CD4-positive, alpha-beta memory T cell (primary cell): ENCODE measurements at regions not wholly inside any gene's neighbourhood (a gene's known extent, or its start where the extent isn't known, plus 50 kb on each side); places are given as distances from the start of the nearest gene placed in this dataset.

Source experiments
- CTCF ChIA-PET: fragments of 350-600 bp; sonication (Branson Sonifier 250); formaldehyde crosslinking; loops from one replicate; lab custom pipeline; 2021; ENCODE audit warnings: inconsistent platforms; ENCODE audit not compliant: partially characterized antibody; lab: Charles Lee
- POLR2A ChIA-PET: fragments of 350-600 bp; sonication (Branson Sonifier 250); formaldehyde crosslinking; loops from one replicate; lab custom pipeline; 2021; ENCODE audit not compliant: partially characterized antibody; lab: Charles Lee
- DNase-seq, 5 donors: peaks; one replicate each; pipeline versions ENCODE4 v3.0.0 to v3.0.0-alpha.2; 2020 to 2022; ENCODE audit warnings: mixed read lengths in 1 of 5
- H3K27ac ChIP-seq: one replicate; pipeline ENCODE4 v1.7.0; 2013; ENCODE audit warnings: low read depth, low read length
- H3K27me3 ChIP-seq: 2 replicates; pipeline ENCODE4 v1.7.0; 2013; ENCODE audit warnings: mild to moderate bottlenecking, low read length, moderate library complexity; ENCODE audit not compliant: insufficient read depth
- H3K36me3 ChIP-seq: 2 replicates; pipeline ENCODE4 v1.7.0; 2013; ENCODE audit warnings: mild to moderate bottlenecking, low read length, moderate library complexity; ENCODE audit not compliant: insufficient read depth
- H3K4me1 ChIP-seq: 2 replicates; pipeline ENCODE4 v1.7.0; 2013; ENCODE audit warnings: mild to moderate bottlenecking, low read length, moderate library complexity; ENCODE audit not compliant: insufficient read depth
- H3K4me3 ChIP-seq, 2 donors: one replicate each; pipeline ENCODE4 v1.7.0; 2013; ENCODE audit warnings: low read length in 2 of 2, mild to moderate bottlenecking in 1 of 2
- H3K9me3 ChIP-seq, 2 donors: one replicate each; pipeline ENCODE4 v1.7.0; 2013; ENCODE audit warnings: low read length in 2 of 2, control low read depth in 1 of 2; ENCODE audit not compliant: control insufficient read depth in 1 of 2
- H3K27ac Mint-ChIP-seq, 7 donors: one replicate each; pipeline ENCODE4 v1.8.0; 2020 to 2021; ENCODE audit warnings: mixed read lengths in 7 of 7, mild to moderate bottlenecking in 6 of 7, inconsistent platforms in 3 of 7, moderate library complexity in 3 of 7
- H3K27me3 Mint-ChIP-seq, 2 donors: one replicate each; pipeline ENCODE4 v1.8.0; 2020 to 2021; ENCODE audit warnings: mixed read lengths in 2 of 2
- H3K36me3 Mint-ChIP-seq, 2 donors: one replicate each; pipeline ENCODE4 v1.8.0; 2020 to 2021; ENCODE audit warnings: mixed read lengths in 2 of 2, inconsistent platforms in 1 of 2, mild to moderate bottlenecking in 1 of 2
- H3K4me1 Mint-ChIP-seq, 4 donors: one replicate each; pipeline ENCODE4 v1.8.0; 2020 to 2021; ENCODE audit warnings: mixed read lengths in 4 of 4, mild to moderate bottlenecking in 1 of 4
- H3K4me3 Mint-ChIP-seq, 8 donors: one replicate each; pipeline ENCODE4 v1.8.0; 2020 to 2021; ENCODE audit warnings: mixed read lengths in 8 of 8, mild to moderate bottlenecking in 7 of 8, moderate library complexity in 6 of 8, inconsistent platforms in 3 of 8
- H3K9me3 Mint-ChIP-seq, 8 donors: one replicate each; pipeline ENCODE4 v1.8.0; 2020 to 2021; ENCODE audit warnings: mixed read lengths in 8 of 8, mild to moderate bottlenecking in 5 of 8, inconsistent platforms in 3 of 8, moderate library complexity in 1 of 8
- intact Hi-C: fragments of 100-400 bp; cut with micrococcal nuclease; formaldehyde crosslinking; loops from one replicate; pipeline ENCODE4 v1.15.1; 2023

DNA sequence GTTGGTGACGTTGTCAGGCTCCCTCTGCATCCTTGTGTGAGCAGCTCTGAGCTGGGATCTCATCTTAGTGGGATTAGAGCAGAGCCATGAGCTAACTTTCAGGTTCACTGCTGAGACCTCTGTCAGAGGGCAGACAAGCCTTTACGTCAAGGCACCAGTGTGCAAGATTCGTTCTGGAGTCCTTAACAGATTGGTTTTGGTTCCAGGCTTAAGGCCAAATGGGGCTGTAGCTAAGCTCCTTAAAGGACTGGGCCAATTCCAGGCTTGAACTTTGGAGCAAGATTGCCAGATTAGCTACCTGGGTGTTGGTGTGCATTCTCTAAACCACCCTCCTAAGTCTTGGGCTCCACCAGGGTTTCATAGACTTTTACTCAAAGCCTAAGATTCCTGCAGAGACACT, 52.6 kb upstream of the PDC start:
- peaks cover 10 to 12% of the 10 kb centered on the region in 2 donors for H3K36me3 Mint-ChIP-seq
- intact Hi-C loops = no loop called here
- no peak for DNase-seq
- ChIA-PET CTCF (no interaction called here), POLR2A (no interaction called here)
- peaks cover 0 to 3% (median 0%) of the 10 kb centered on the region in 4 donors for H3K4me1 Mint-ChIP-seq
- peaks cover 0 to 17% (median 5%) of the 10 kb centered on the region in 8 donors for H3K9me3 Mint-ChIP-seq
- Histone ChIP-seq H3K9me3 (no peaks in the 10 kb centered on the region), H3K4me3 (no peak overlapping the region), H3K27ac (no peak overlapping the region), H3K4me1 (no peaks in the 10 kb centered on the region), H3K27me3 (no peaks in the 10 kb centered on the region), H3K36me3 (no peaks in the 10 kb centered on the region)
- H3K27ac Mint-ChIP-seq = no peak overlapping the region
- peaks cover 0 to 1% of the 10 kb centered on the region in 2 donors for H3K27me3 Mint-ChIP-seq
- H3K4me3 Mint-ChIP-seq = no peak overlapping the region

DNA sequence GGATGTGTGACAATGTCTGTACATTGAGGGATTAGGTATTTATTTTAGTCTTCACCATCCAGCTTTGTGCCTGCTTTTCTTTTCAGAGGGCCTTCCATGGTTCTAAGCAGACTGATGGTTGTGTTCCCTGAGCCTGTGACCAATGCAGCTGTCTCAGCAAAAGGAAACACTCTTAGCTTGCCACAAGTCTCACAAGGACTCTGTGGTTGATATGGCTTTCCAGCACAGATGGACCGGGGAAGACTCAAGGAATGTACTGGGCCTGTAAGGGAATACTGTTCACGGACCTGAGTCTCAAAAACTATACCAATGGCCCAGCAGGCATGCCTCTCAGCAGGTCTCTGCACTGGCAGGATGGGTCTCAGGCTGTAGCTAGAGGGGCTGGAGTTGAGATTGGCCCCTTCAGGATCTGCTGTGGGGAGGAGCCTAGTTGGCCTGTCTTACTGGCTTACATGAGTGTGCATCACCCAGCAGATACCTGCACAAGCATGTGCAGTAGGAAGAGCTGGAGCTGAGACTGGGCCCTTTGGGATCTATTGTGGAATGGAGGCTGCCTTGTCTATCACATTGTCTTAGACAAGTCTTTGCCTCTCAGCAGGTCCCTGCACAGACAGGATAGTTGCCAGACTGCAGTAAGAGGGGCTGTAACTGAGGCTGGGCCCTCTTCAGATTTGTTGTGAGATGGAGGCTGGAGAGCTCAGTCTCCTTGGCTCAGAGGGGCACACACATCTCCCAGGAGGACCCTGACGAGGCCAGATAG, 52.0 kb upstream of the PDC start:
- Mint-ChIP-seq H3K9me3 (peaks cover 0 to 23% (median 8%) of the 10 kb centered on the region in 8 donors), H3K27me3 (peaks cover 0 to 1% of the 10 kb centered on the region in 2 donors), H3K36me3 (peaks cover 13 to 18% of the 10 kb centered on the region in 2 donors), H3K4me1 (peaks cover 0 to 3% (median 0%) of the 10 kb centered on the region in 4 donors), H3K4me3 (no peak overlapping the region), H3K27ac (no peak overlapping the region)
- Histone ChIP-seq H3K36me3 (no peaks in the 10 kb centered on the region), H3K4me3 (no peak overlapping the region), H3K9me3 (no peaks in the 10 kb centered on the region), H3K27ac (no peak overlapping the region), H3K4me1 (no peaks in the 10 kb centered on the region), H3K27me3 (no peaks in the 10 kb centered on the region)
- intact Hi-C loops = no loop called here
- no peak for DNase-seq
- CTCF ChIA-PET = no interaction called here
- POLR2A ChIA-PET = no interaction called here

DNA sequence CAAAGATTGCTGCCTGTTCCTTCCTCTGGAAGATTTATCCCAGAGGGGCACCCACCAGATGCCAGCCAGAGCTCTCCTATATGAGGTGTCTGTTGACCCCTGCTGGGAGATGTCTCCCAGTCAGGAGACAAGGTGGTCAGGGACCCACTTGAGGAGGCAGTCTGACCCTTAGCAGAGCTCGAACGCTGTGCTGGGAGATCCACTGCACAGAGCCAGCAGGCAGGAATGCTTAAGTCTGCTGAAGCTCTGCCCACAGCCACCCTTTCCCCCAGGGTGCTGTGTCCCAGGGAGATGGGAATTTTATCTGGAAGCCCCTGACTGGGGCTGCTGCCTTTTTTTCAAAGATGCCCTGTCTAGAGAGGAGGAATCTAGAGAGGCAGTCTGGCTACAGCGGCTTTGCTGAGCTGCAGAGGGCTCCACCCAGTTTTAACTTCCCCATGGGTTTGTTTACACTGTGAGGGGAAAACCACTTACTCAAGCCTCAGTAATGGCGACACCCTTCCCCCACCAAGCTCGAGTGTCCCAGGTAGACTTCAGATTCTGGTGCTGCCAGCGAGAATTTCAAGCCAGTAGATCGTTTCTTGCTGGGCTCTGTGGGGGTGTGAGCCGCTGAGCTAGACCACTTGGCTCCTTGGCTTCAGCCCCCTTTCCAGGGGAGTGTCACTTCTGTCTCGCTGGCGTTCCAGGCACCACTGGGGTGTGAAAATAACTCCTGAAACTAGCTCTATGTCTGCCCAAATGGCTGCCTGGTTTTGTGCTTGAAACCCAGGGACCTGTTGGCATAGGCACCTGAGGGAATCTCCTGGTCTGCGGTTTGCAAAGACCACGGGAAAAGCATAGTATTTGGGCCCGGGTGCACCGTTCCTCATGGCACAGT, 51.1 kb upstream of the PDC start:
- Histone ChIP-seq H3K36me3 (no peaks in the 10 kb centered on the region), H3K9me3 (no peaks in the 10 kb centered on the region), H3K4me1 (no peaks in the 10 kb centered on the region), H3K4me3 (no peak overlapping the region), H3K27ac (no peak overlapping the region), H3K27me3 (no peaks in the 10 kb centered on the region)
- Mint-ChIP-seq H3K4me1 (peaks cover 0 to 3% (median 0%) of the 10 kb centered on the region in 4 donors), H3K27ac (no peak overlapping the region), H3K27me3 (peaks cover 0 to 1% of the 10 kb centered on the region in 2 donors), H3K4me3 (peak overlapping the region in 1 of 8 donors; percentile 13), H3K36me3 (peaks cover 13 to 20% of the 10 kb centered on the region in 2 donors), H3K9me3 (peaks cover 0 to 26% (median 12%) of the 10 kb centered on the region in 8 donors)
- ChIA-PET POLR2A (no interaction called here), CTCF (no interaction called here)
- intact Hi-C loops = no loop called here
- no peak for DNase-seq
